Transverse colon (tissue), 4 donors: ENCODE measurements at regions not wholly inside any gene's neighbourhood (a gene's known extent, or its start where the extent isn't known, plus 50 kb on each side); places are given as distances from the start of the nearest gene placed in this dataset.

Source experiments
- EP300 ChIP-seq: sonication (generic); formaldehyde crosslinking; IDR thresholded peaks from one replicate; pipeline ENCODE4 v1.6.1; 2017; ENCODE audit warnings: antibody characterized with exemption, low read depth
- POLR2A ChIP-seq: fragments of 450-650 bp; IDR thresholded peaks from one replicate; pipeline ENCODE4 v1.6.1; 2016; ENCODE audit warnings: antibody characterized with exemption, mild to moderate bottlenecking, moderate library complexity
- POLR2AphosphoS5 ChIP-seq, 3 donors: sonication (generic); formaldehyde crosslinking; IDR thresholded peaks; one replicate each; pipeline ENCODE4 v1.6.1; 2016; ENCODE audit warnings: antibody characterized with exemption in 3 of 3
- TF ChIP-seq, protein P1 (sequence below), 5 experiments: fragments of 200-600 bp in 3 of 5; fragments of 450-650 bp in 2 of 5; sonication (generic) in 3 of 5; IDR thresholded peaks; 1 replicate in 2 of 5; 2 replicates in 3 of 5; pipeline ENCODE4 v1.5.1; 2016 to 2017; ENCODE audit warnings: antibody characterized with exemption in 5 of 5, inconsistent platforms in 3 of 5, mild to moderate bottlenecking in 2 of 5, moderate library complexity in 1 of 5

DNA sequence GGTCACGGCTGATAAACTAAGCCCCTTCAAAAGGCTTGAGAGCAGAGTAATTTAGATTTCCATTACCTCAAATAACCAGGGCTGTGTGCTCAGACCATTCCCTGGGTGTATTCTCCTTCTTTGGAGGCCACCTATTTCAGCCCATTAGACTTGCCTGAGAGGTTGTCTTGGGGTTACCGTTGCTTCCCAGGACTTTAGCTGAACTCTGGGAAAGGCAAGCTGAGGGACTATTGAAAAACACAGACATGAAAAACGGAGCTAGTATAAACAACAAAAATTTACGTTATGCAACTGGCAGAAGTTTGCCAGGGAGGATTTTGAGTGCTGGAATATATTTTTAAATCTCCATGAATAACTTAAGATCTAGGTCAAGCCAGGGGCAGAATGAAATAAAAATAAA is 561.0 kb upstream of the TNP1 start:
- TF ChIP-seq, protein P1, sequence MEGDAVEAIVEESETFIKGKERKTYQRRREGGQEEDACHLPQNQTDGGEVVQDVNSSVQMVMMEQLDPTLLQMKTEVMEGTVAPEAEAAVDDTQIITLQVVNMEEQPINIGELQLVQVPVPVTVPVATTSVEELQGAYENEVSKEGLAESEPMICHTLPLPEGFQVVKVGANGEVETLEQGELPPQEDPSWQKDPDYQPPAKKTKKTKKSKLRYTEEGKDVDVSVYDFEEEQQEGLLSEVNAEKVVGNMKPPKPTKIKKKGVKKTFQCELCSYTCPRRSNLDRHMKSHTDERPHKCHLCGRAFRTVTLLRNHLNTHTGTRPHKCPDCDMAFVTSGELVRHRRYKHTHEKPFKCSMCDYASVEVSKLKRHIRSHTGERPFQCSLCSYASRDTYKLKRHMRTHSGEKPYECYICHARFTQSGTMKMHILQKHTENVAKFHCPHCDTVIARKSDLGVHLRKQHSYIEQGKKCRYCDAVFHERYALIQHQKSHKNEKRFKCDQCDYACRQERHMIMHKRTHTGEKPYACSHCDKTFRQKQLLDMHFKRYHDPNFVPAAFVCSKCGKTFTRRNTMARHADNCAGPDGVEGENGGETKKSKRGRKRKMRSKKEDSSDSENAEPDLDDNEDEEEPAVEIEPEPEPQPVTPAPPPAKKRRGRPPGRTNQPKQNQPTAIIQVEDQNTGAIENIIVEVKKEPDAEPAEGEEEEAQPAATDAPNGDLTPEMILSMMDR (IDR thresholded peaks at IDR 0.05), result no peak
- no peak for TF ChIP-seq POLR2AphosphoS5 (IDR thresholded peaks at IDR 0.05)
- no peak for TF ChIP-seq POLR2A
- TF ChIP-seq EP300, result no peak
